ENCODE measurements at regions not wholly inside any gene's neighbourhood (a gene's known extent, or its start where the extent isn't known, plus 50 kb on each side); places are given as distances from the start of the nearest gene placed in this dataset.

DNA sequence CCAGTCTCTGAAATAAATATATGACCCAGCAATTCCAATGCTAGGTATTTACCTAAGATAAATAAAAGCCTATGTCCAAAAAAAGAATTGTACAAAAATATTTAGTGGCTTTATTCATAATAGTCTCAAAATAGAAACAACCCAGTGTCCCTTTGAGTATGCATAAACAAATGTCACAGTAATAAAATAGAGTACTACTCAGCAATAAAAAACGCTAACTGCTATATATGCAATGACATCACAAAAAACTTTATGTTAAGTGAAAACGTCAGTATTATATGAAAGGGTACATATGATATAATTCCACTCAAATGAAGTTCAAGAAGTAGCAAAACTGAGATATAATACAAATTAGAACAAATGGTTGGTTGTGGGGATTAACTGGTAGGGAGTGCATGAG is 286.5 kb upstream of the MAN1A1 start:
- Histone ChIP-seq H3K9me2 (ENCODE audit: insufficient read depth, low read length) (no peaks in the 10 kb centered on the region), H2AFZ (ENCODE audit: low read depth, low read length) (no peak overlapping the region), H3F3A (ENCODE audit: insufficient read depth, low read length, poor library complexity, severe bottlenecking) (no peaks in the 10 kb centered on the region), H3K27me3 (ENCODE audit: insufficient read depth, low read depth, low read length) (no peaks in the 10 kb centered on the region), H3K36me3 (ENCODE audit: insufficient read depth, low read length) (no peaks in the 10 kb centered on the region), H3K4me3 (ENCODE audit: low read length) (no peak overlapping the region), H3K27ac (ENCODE audit: low read length) (no peak overlapping the region), H3K9ac (ENCODE audit: low read length) (no peak overlapping the region), H4K20me1 (ENCODE audit: insufficient read depth) (no peaks in the 10 kb centered on the region), H3K79me2 (replicated peaks; ENCODE audit: insufficient read depth, low read length) (no peaks in the 10 kb centered on the region), H3K4me2 (ENCODE audit: low read length) (no peak overlapping the region), H3K9me3 (ENCODE audit: low read length) (no peaks in the 10 kb centered on the region)
- TF ChIP-seq SMC3 (conservative IDR thresholded peaks at IDR 0.05; ENCODE audit: poor library complexity) (no peak), POLR2AphosphoS5 (IDR thresholded peaks at IDR 0.05) (no peak), MXI1 (conservative IDR thresholded peaks at IDR 0.05; ENCODE audit: poor library complexity, severe bottlenecking) (no peak), EZH2 (IDR thresholded peaks at IDR 0.05; ENCODE audit: borderline replicate concordance, insufficient read depth, low read length, poor library complexity, severe bottlenecking) (no peak), TAF1 (IDR thresholded peaks at IDR 0.05; ENCODE audit: low read depth) (no peak)
- TF ChIP-seq, protein P1, sequence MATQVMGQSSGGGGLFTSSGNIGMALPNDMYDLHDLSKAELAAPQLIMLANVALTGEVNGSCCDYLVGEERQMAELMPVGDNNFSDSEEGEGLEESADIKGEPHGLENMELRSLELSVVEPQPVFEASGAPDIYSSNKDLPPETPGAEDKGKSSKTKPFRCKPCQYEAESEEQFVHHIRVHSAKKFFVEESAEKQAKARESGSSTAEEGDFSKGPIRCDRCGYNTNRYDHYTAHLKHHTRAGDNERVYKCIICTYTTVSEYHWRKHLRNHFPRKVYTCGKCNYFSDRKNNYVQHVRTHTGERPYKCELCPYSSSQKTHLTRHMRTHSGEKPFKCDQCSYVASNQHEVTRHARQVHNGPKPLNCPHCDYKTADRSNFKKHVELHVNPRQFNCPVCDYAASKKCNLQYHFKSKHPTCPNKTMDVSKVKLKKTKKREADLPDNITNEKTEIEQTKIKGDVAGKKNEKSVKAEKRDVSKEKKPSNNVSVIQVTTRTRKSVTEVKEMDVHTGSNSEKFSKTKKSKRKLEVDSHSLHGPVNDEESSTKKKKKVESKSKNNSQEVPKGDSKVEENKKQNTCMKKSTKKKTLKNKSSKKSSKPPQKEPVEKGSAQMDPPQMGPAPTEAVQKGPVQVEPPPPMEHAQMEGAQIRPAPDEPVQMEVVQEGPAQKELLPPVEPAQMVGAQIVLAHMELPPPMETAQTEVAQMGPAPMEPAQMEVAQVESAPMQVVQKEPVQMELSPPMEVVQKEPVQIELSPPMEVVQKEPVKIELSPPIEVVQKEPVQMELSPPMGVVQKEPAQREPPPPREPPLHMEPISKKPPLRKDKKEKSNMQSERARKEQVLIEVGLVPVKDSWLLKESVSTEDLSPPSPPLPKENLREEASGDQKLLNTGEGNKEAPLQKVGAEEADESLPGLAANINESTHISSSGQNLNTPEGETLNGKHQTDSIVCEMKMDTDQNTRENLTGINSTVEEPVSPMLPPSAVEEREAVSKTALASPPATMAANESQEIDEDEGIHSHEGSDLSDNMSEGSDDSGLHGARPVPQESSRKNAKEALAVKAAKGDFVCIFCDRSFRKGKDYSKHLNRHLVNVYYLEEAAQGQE (IDR thresholded peaks at IDR 0.05; ENCODE audit: borderline replicate concordance) = no peak

DNA sequence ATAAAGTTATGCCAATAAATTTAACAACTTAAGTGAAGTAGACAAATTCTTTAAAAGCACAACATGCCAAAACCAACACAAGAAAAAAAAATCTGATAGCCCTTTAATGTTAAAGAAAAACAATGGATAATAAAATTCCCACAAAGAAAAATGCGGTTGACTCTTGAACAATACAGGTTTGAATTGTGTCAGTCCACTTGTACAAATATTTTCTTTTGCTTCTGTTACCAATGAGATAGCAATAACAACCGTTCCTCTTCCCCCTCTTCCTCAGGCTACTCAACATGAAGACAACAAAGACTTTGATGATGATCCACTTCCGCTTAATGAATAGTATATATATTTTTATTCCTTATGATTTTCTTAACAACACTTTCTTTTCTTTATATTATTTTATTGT is 283.9 kb upstream of the MAN1A1 start:
- no peak overlapping the region for H3K9ac ChIP-seq (ENCODE audit: low read length)
- H3K9me3 ChIP-seq (ENCODE audit: low read length) = no peaks in the 10 kb centered on the region

More for the DNA sequence above, 283.9 kb upstream of the MAN1A1 start:
- Histone ChIP-seq H2AFZ (ENCODE audit: low read depth, low read length) (no peak overlapping the region), H3K79me2 (replicated peaks; ENCODE audit: insufficient read depth, low read length) (no peaks in the 10 kb centered on the region), H3K4me2 (ENCODE audit: low read length) (no peak overlapping the region), H3K27ac (ENCODE audit: low read length) (no peak overlapping the region), H3K36me3 (ENCODE audit: insufficient read depth, low read length) (no peaks in the 10 kb centered on the region), H3K4me3 (ENCODE audit: low read length) (no peak overlapping the region), H3K9me2 (ENCODE audit: insufficient read depth, low read length) (no peaks in the 10 kb centered on the region), H3F3A (ENCODE audit: insufficient read depth, low read length, poor library complexity, severe bottlenecking) (no peaks in the 10 kb centered on the region), H3K27me3 (ENCODE audit: insufficient read depth, low read depth, low read length) (no peaks in the 10 kb centered on the region), H4K20me1 (ENCODE audit: insufficient read depth) (no peaks in the 10 kb centered on the region)
- no peak for TF ChIP-seq TAF1 (IDR thresholded peaks at IDR 0.05; ENCODE audit: low read depth)
- TF ChIP-seq SMC3 (conservative IDR thresholded peaks at IDR 0.05; ENCODE audit: poor library complexity) = no peak
- TF ChIP-seq, protein P1 (IDR thresholded peaks at IDR 0.05; ENCODE audit: borderline replicate concordance) = no peak
- no peak for TF ChIP-seq MXI1 (conservative IDR thresholded peaks at IDR 0.05; ENCODE audit: poor library complexity, severe bottlenecking)
- TF ChIP-seq, protein P2, sequence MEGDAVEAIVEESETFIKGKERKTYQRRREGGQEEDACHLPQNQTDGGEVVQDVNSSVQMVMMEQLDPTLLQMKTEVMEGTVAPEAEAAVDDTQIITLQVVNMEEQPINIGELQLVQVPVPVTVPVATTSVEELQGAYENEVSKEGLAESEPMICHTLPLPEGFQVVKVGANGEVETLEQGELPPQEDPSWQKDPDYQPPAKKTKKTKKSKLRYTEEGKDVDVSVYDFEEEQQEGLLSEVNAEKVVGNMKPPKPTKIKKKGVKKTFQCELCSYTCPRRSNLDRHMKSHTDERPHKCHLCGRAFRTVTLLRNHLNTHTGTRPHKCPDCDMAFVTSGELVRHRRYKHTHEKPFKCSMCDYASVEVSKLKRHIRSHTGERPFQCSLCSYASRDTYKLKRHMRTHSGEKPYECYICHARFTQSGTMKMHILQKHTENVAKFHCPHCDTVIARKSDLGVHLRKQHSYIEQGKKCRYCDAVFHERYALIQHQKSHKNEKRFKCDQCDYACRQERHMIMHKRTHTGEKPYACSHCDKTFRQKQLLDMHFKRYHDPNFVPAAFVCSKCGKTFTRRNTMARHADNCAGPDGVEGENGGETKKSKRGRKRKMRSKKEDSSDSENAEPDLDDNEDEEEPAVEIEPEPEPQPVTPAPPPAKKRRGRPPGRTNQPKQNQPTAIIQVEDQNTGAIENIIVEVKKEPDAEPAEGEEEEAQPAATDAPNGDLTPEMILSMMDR (IDR thresholded peaks at IDR 0.05; ENCODE audit: poor library complexity, severe bottlenecking) = no peak
- TF ChIP-seq EP300 (conservative IDR thresholded peaks at IDR 0.05; ENCODE audit: poor library complexity, severe bottlenecking) = no peak
- TF ChIP-seq RAD21 (conservative IDR thresholded peaks at IDR 0.05) = no peak
- TF ChIP-seq EZH2 (IDR thresholded peaks at IDR 0.05; ENCODE audit: borderline replicate concordance, insufficient read depth, low read length, poor library complexity, severe bottlenecking) = no peak
- no peak for TF ChIP-seq POLR2AphosphoS5 (IDR thresholded peaks at IDR 0.05)

All from neural cell (in vitro differentiated cells).